22Rv1 (cell line): ENCODE measurements at regions not wholly inside any gene's neighbourhood (a gene's known extent, or its start where the extent isn't known, plus 50 kb on each side); places are given as distances from the start of the nearest gene placed in this dataset.

ENCODE experiments used
- H3K27ac ChIP-seq: fragments of 450-650 bp; 2 replicates; pipeline ENCODE4 v1.5.1; 2017
- CTCF ChIP-seq: fragments of 450-650 bp; IDR thresholded peaks from 2 replicates; pipeline ENCODE4 v1.5.1; 2017; ENCODE audit warnings: mild to moderate bottlenecking
- ZFX ChIP-seq: fragments of 450-650 bp; IDR thresholded peaks from 2 replicates; pipeline ENCODE4 v1.6.1; 2017; ENCODE audit warnings: antibody characterized with exemption, borderline replicate concordance

GRCh38 chr16:86080131-86080875 is 181.3 kb downstream of the IRF8 start:
- no peak overlapping the region for H3K27ac ChIP-seq
- TF ChIP-seq ZFX (no peak), CTCF (no peak)

- TF ChIP-seq ZFX (no peak), CTCF (no peak)
- H3K27ac ChIP-seq: no peak overlapping the region
Observed at GRCh38 chr16:86080982-86081381, 182.0 kb downstream of the IRF8 start.

- H3K27ac ChIP-seq: no peak overlapping the region
- TF ChIP-seq CTCF (no peak), ZFX (no peak)
Observed at GRCh38 chr16:86082418-86083030, 183.6 kb downstream of the IRF8 start.

GRCh38 chr16:86083382-86084002 is 184.5 kb downstream of the IRF8 start:
- TF ChIP-seq CTCF: no peak
- TF ChIP-seq ZFX: no peak
- no peak overlapping the region for H3K27ac ChIP-seq

GRCh38 chr16:86085161-86085611 is 186.2 kb downstream of the IRF8 start:
- no peak overlapping the region for H3K27ac ChIP-seq
- TF ChIP-seq CTCF (no peak), ZFX (no peak)

GRCh38 chr16:86085795-86086194 is 186.8 kb downstream of the IRF8 start:
- no peak overlapping the region for H3K27ac ChIP-seq
- TF ChIP-seq CTCF (no peak), ZFX (no peak)

GRCh38 chr16:86086471-86086870 is 187.5 kb downstream of the IRF8 start:
- H3K27ac ChIP-seq: no peak overlapping the region
- TF ChIP-seq ZFX: no peak
